Brain pericyte (primary cell): ENCODE measurements at regions not wholly inside any gene's neighbourhood (a gene's known extent, or its start where the extent isn't known, plus 50 kb on each side); places are given as distances from the start of the nearest gene placed in this dataset.
"Not testable (repeated sequence)": the region's sequence is repeated elsewhere in the genome, so short reads cannot be mapped to it uniquely, and the experiment has no call there.

Experiments used
- DNase-seq: peaks from one replicate; pipeline ENCODE4 v3.0.0-alpha.2; 2012; ENCODE audit warnings: low read depth, low spot score

GRCh38 chr15:62407962-62408361 is 242.9 kb upstream of the C2CD4B start:
- no peak for DNase-seq

GRCh38 chr15:62409466-62409865 is 244.4 kb upstream of the C2CD4B start:
- no peak for DNase-seq

GRCh38 chr15:62412686-62413085 is 247.6 kb upstream of the C2CD4B start:
- DNase-seq = no peak

- DNase-seq = no peak
Measured at GRCh38 chr15:62413153-62413552, 248.1 kb upstream of the C2CD4B start.

- no peak for DNase-seq
Measured at GRCh38 chr15:62413786-62414185, 248.7 kb upstream of the C2CD4B start.

- no peak for DNase-seq
Measured at GRCh38 chr15:62415498-62415897, 250.4 kb upstream of the C2CD4B start.

GRCh38 chr15:62416526-62416925 is 251.4 kb upstream of the C2CD4B start:
- no peak for DNase-seq

- DNase-seq = no peak
Measured at GRCh38 chr15:62417439-62417838, 252.4 kb upstream of the C2CD4B start.

GRCh38 chr15:62418496-62418895 is 253.4 kb upstream of the C2CD4B start:
- DNase-seq = not testable (repeated sequence)

- DNase-seq = no peak
Measured at GRCh38 chr15:62419192-62419591, 254.1 kb upstream of the C2CD4B start.

- DNase-seq = not testable (repeated sequence)
Measured at GRCh38 chr15:62420371-62420770, 255.3 kb upstream of the C2CD4B start.

- no peak for DNase-seq
Measured at GRCh38 chr15:62421289-62421688, 256.2 kb upstream of the C2CD4B start.

GRCh38 chr15:62426387-62426956 is 261.4 kb upstream of the C2CD4B start:
- DNase-seq = no peak

- no peak for DNase-seq
Measured at GRCh38 chr15:62428259-62428658, 263.2 kb upstream of the C2CD4B start.

- no peak for DNase-seq
Measured at GRCh38 chr15:62428851-62429598, 263.9 kb upstream of the C2CD4B start.

GRCh38 chr15:62430056-62430455 is 265.0 kb upstream of the C2CD4B start:
- no peak for DNase-seq

- DNase-seq = no peak
Measured at GRCh38 chr15:62430552-62430951, 265.5 kb upstream of the C2CD4B start.

GRCh38 chr15:62431008-62431797 is 266.1 kb upstream of the C2CD4B start:
- DNase-seq = no peak

- no peak for DNase-seq
Measured at GRCh38 chr15:62431817-62432216, 266.7 kb upstream of the C2CD4B start.

- no peak for DNase-seq
Measured at GRCh38 chr15:62432702-62433398, 267.8 kb upstream of the C2CD4B start.

- no peak for DNase-seq
Measured at GRCh38 chr15:62436235-62436634, 271.1 kb upstream of the C2CD4B start.

GRCh38 chr15:62437753-62438152 is 272.7 kb upstream of the C2CD4B start:
- DNase-seq = no peak
